D721Med (cell line): ENCODE measurements at regions not wholly inside any gene's neighbourhood (a gene's known extent, or its start where the extent isn't known, plus 50 kb on each side); places are given as distances from the start of the nearest gene placed in this dataset.

Source experiments
- DNase-seq: peaks from one replicate; pipeline ENCODE4 v3.0.0; 2011; ENCODE audit warnings: low spot score; ENCODE audit not compliant: insufficient read length
- FAIRE-seq: peaks from 2 replicates; lab custom pipeline; 2011; peaks lifted over from hg19 to GRCh38; lab: Jason Lieb, UNC
- TF ChIP-seq, protein P1 (sequence below): IDR thresholded peaks from 2 replicates; pipeline ENCODE4 v1.5.1; 2012; ENCODE audit warnings: mild to moderate bottlenecking, control low read depth; ENCODE audit not compliant: insufficient read depth; ENCODE audit errors: missing control alignments

DNA sequence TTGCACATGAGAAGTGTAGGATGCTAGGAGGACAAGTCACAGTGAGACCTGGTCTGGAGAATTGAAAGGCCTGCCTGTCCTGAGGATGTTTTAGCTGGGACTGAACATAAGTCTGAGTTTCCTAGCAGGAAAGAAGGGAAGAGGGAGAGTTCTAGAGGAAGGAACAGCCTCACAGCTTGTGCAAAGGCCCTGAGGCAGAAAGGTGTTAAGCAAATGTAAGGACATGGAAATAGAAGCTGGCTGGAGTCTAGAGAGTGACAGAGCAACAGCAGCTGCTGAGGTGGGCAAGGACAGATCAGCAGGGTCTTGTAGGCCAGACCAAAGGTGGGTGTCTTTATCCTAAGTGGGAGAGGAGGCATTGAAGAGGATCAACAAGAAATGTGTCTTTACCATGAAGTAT lies 210.9 kb upstream of the E2F8 start:
- no peak for DNase-seq
- FAIRE-seq: no peak
- TF ChIP-seq, protein P1, sequence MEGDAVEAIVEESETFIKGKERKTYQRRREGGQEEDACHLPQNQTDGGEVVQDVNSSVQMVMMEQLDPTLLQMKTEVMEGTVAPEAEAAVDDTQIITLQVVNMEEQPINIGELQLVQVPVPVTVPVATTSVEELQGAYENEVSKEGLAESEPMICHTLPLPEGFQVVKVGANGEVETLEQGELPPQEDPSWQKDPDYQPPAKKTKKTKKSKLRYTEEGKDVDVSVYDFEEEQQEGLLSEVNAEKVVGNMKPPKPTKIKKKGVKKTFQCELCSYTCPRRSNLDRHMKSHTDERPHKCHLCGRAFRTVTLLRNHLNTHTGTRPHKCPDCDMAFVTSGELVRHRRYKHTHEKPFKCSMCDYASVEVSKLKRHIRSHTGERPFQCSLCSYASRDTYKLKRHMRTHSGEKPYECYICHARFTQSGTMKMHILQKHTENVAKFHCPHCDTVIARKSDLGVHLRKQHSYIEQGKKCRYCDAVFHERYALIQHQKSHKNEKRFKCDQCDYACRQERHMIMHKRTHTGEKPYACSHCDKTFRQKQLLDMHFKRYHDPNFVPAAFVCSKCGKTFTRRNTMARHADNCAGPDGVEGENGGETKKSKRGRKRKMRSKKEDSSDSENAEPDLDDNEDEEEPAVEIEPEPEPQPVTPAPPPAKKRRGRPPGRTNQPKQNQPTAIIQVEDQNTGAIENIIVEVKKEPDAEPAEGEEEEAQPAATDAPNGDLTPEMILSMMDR: no peak

DNA sequence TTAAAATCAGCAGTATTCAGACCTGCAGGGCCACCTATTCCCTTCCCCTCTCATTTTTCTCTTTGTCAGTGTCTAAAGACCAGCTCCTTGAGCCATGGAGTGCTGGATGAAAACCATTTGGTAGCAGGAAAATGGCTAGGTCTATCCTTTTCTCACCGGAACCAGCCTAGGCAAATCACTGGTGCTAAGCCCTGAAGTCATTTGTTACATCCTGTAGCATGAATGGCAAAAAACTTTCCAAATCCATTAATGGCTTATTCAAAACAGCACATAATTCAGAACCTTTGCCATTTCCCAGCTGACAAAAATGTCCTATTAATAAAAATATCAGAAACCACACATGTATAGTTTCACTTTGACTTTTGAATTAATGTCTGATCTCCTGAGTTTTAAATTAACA lies 209.5 kb upstream of the E2F8 start:
- TF ChIP-seq, protein P1: no peak
- FAIRE-seq (no peak), DNase-seq (no peak)

DNA sequence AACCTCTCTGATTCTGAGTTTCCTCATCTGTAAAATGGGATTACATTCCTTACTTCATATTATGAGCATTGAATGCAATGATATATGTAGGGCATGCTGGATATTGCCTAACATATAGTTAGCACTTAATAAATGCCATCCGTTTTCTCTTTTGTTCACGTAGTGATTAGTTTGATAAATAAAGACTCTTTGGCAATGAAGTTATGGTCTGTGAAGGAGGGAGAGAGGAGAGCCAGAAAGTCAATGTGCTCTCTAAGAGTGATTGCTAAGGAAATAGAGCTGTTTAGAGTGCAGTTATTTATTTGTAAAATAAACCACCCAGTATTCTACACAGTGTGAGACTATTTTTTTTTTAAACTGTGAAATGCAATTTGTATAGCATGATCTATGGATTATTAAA lies 207.9 kb upstream of the E2F8 start:
- DNase-seq (no peak), FAIRE-seq (no peak)
- TF ChIP-seq, protein P1: no peak

DNA sequence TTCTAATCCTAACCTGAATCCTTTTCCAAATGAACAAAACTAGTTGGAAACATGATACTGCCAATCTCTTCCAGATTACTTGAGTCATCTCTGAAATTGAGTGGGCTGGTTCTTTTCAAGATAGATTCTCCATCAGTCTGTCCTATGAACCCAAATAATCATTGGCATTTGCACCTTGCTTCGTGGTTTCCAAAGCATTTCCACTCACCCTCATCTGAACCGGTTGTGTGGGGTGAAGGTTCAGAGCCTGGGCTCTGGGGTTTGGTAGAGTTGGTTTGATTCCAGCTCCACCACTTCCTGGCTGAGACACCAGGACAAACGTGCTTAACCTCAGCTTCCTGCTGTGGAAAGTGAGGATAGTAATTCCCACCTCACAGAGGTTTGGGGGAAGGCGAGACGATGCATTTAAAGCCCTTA lies 206.4 kb upstream of the E2F8 start:
- DNase-seq (no peak), FAIRE-seq (no peak)
- TF ChIP-seq, protein P1: no peak

DNA sequence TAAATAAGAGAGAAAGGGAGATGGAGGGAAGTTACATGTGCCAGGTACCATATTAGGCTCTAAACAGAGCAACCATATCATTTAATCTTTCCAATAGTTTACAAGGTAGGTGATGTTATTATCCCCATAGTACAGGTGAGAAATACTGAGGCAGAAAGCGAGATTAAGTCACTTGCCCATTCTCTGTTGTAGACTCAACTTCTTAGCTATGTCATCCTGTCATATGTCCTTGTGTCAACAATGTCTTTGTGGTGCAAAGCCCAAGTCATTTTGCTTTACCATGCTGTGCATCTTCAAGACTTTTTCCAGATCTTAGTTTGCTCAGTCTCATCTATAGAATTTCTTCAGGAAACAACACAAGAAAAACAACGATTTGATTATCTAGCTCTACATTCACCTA lies 205.0 kb upstream of the E2F8 start:
- DNase-seq (no peak), FAIRE-seq (no peak)
- TF ChIP-seq, protein P1: no peak

DNA sequence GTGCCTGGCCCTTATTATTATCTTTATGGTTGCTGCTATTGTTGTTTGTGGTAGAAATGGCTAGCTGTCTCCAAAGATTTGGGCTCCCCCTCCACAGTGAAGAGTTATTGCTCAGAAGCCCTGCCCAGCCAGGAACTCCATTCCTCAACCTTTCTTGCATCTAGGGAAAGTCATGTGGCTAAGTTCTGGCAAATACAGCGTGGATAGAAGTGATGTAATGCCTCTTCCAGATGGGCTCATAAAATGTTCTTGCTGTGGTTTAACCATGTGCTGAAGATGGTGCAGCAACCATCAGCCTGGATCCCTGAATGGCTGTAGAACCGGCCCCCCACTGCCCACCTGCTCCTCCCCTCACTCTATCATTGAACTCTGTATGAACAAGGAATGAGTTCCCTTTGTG lies 203.5 kb upstream of the E2F8 start:
- no peak for DNase-seq
- FAIRE-seq: no peak
- TF ChIP-seq, protein P1: no peak

DNA sequence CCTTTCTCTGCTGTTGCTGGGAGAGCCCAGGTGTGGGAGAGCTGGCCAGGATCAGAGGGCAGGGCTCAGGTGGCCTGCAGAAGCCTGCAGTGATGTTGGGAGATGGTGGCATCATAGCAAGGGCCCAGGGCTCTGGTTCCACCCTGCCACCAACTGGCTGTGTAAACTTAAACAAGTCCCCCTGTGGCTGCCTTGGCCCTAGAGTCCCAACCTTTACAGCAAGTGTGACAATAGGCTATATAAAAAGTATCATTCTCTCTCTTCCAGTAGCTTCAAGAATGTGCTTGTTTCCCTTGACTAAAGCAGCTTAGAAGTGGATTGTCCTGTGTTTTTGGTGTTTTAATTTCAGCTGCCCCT lies 201.8 kb upstream of the E2F8 start:
- DNase-seq: no peak
- TF ChIP-seq, protein P1: no peak
- FAIRE-seq: no peak
